ENCODE measurements at regions not wholly inside any gene's neighbourhood (a gene's known extent, or its start where the extent isn't known, plus 50 kb on each side); places are given as distances from the start of the nearest gene placed in this dataset.
"Not testable (repeated sequence)": the region's sequence is repeated elsewhere in the genome, so short reads cannot be mapped to it uniquely, and the experiment has no call there.

DNA sequence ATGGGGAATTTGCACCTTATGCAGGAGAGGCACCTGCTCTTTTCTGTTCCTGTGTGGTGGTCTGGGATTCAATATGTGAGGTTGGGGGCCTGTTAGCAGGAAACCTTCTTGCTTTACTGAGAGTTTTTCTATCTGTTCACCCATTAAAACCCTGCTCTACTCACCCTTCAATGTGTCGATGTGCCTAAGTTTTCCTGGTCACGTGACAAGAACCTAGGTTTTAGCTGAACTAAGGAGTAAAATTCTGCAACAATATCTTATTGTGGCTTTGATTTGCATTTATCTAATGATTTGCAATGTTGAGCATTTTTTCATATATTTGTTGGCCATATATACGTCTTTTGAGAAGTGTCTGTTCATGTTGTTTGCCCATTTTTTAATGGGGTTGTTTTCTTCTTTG is 979.9 kb downstream of the HACE1 start:
- DNase-seq: no peak

DNA sequence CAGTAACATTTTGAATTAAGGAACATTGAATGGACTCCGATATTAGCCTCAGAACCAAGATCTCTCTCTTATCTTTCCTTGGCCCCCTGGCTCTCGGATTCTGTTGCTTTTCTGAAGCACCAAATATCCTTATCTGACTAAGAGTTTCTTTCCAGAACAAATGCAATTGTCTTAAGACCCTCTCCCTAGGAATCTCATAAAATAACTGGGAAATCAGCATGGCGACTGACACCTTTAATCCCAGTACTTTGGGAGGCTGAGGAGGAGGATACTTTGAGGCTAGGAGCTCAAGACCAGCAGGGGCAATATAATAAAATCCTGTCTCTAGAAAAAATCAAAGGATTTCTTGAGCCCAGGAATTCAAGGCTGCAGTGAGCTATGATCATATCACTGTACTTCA is 984.5 kb downstream of the HACE1 start:
- no peak for DNase-seq

DNA sequence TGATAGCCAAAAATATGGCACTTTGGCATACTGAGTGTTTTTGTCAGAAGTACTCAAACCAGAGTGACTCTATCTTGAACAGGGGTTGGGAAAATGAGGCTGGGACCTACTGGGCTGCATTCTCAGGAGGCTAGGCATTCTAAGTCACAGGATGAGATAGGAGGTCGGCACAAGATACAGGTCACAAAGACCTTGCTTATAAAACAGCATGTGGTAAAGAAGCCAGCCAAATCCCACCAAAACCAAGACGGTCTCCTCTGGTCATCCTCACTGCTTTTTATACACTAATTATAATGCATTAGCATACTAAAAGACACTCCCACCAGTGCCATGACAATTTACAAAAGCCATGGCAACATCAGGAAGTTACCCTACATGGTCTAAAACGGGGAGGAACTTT is 985.1 kb downstream of the HACE1 start:
- no peak for DNase-seq

DNA sequence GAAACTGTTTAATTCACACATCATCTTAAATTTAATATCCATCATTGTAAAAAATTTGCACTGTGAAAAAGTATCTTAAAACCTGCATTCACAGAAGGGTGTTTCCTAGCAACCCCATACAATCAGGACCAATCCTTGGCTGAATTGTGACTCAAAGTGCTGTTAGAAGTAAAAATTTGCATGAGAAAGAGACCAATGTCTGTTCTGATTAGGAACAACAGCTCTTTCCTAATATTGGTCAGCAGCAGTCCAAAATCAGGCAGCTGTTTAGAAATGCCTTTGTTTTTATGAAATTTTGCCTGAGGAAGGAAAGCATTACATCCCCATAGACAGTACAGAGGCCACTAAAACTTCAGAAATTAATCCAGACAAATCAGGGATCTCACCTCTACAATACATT is 987.0 kb downstream of the HACE1 start:
- no peak for DNase-seq

DNA sequence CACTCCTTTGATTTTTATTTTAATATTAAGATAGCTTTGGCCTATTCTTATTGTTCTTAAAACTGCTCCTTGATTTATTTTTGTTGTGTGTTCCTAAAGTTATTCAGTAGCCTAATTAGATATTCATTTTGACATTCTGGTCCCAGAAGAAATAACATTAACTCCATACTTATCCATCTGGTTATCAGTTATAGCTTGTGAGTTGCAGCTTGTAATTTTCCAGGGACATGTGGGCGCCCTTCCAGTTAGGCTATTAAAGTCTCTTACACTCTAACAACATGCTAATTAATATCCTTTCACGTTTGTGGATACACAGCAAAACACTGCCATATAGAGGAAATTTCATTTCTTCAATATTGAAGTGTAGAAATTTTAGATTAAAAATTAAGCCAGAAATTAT is 987.5 kb downstream of the HACE1 start:
- DNase-seq: no peak

DNA sequence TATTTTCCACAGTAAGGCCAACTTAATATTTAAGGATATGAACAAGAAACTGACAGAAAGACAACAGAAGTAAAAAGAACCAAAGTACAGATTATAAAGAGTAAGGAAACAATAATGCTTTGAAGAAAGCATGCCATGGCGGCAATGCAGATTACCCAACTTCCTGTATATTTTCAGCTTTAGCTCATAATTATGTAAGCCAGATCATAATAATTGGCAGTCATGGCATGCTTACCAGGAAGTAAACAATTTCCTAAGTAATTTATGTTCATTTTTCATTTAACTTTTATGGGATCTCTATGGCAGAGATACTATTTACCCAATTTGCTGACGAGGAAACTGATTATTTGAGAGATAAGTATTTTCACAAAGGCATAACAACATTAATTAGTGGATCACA is 988.7 kb downstream of the HACE1 start:
- no peak for DNase-seq

DNA sequence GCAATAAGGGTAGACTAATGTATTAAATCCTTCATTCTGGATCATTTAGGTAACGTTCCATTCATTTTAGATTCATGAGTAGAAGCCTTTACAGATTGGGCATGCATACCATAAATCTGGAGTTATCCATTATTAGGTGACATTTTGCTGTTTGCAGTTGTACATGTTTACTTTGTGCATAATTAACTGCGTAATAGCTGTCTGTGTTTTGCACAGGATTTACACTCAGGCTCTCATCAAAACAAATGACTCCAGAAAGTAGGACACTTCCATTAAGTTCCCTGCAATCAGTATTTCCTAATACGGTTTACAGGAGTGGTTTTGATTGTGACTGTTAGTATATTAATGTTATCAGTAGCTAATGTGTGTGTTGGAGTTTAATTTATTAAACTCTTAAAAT is 997.4 kb downstream of the HACE1 start:
- DNase-seq: no peak

DNA sequence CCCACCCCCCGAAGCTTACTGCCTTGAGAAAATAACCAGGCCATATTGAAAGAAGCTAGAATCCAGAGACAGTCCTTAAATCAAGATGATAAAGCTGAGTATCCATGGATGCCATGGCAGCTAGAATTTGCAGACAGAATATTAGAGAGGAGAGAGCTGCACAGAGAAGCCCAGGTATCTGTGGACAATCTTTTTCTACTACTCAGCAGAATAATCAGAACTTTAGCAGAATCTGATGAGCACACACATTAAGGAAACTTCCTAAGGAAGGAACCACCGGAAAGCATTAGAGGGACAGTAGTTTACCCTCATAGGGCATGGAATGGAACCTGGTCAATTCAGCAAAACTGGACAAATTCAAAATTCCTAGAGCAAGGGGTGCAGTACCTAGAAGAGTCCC is 1001.7 kb downstream of the HACE1 start:
- no peak for DNase-seq

DNA sequence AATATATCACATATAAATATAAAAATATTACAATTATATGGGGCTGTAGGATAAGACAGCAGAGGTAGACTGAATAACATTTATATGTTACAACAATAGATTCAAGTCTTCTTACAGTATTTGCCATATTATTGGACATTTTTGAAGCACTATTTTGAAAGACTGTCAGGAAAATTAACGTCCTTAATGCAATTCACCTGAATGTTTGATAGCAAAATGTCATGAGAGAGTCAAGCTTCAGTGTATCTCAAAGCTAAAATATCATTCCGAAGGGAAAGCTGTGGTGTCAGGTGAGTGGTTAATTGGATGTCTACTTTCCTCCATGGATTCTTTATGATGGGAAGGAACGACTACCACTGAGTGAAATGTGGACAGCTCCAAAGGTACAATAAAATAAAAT is 1004.0 kb downstream of the HACE1 start:
- DNase-seq: no peak

DNA sequence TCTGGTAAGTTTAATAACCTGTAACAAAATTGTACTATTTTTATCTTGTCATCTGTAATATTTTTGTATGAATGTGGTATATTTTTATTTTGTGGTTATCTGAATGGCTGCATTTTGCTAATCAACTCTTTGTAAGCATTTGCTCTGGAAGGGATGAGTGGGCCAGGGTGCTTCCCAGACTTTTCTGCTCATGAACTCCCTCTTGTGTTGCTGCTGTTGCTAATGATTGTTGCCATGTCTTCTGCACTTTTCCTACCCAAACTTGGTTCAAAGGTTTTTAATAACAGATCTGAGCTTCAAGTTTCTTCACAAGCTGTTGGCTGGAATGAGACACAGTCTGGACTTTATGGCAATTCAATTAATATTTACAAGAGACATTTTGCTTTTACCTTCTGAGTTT is 1005.7 kb downstream of the HACE1 start:
- DNase-seq: no peak

DNA sequence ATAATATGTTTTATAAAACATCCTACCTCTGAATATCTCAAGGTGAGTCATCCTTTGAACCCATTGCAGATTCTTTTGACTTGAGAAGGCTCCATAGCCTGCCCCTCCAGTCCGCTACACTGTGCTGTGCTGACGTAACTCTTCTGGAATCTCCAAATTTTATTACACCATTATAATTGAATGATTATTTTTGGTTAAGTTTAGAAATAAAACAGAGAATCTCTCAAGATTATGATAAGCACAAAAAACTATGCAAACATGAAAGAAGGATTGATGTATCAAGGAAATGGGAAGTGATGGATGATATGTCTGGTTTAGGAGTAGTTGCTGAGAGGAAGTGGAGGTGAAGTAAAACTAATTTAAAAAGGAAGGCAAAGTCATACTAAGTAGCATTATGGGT is 1021.3 kb downstream of the HACE1 start:
- no peak for DNase-seq

DNA sequence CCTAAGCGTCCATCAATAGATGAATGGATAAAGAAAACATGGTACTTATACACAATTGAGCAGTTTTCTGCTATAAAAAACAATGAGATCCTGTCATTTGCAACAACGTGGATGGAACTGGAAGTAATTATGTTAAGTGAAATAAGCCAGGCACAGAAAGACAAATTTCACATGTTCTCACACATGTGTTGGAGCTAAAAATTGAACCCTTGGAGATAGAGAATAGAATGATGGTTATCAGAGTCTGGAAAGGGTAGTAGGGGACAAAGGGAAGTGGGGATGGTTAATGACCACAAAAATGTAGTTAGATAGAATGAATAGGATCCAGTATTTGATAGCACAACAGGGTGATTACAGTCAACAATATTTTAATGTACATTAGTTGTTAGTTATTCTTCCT is 1033.5 kb downstream of the HACE1 start:
- no peak for DNase-seq

DNA sequence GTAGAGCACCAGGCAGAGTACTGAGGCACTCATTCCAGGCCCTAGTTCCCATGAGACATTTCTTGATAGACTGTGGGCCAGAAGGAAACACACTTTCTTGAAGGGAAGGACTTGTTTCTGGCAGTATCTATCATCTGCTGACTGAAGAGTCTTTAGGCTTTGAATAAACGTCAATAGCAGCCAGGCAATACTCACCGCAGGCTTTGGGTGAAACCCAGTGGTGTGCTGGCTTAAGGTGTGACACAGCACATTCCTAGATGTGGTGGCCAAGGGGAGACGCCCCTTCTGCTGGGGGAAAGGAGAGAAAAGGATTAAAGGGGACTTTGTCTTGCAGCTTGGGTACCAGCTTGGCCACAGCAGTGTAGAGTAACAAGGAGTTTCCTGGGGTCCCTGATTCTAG is 1039.6 kb downstream of the HACE1 start:
- DNase-seq: no peak

DNA sequence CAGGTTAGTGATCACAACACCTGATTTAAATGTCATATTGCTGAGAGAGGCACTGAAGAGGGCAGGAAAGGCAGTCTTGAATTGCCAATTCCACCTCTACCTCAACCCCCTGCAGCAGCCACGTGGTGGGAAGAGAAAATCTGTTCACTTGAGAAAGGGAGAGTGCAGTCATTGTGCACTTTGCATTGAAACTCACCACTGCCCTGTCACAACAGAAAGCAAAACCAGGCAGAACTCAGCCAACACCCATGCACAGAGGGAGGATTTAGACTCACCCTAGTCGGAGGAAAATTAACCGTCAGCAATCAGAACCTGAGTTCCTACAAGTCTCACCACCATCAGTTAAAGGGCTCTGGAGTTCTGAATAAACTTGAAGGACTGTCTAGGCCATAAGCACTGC is 1040.2 kb downstream of the HACE1 start:
- DNase-seq: no peak

DNA sequence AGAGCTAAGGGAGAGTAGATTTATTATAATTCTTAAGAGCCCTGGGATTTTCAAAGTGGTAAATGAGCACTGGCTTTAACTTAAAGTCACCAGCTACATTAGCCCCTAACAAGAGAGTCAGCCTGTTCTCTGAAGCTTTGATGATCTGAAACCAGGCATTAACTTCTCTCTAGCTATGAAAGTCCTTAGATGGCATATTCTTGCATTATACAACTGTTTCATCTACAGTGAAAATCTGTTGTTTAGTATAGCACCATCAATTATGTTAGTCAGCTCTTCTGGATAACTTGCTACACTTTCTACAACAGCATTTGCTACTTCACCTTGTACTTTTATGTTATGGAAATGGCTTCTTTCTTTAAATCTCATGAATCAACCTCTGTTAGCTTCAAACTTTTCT is 1046.7 kb downstream of the HACE1 start:
- DNase-seq: no peak

DNA sequence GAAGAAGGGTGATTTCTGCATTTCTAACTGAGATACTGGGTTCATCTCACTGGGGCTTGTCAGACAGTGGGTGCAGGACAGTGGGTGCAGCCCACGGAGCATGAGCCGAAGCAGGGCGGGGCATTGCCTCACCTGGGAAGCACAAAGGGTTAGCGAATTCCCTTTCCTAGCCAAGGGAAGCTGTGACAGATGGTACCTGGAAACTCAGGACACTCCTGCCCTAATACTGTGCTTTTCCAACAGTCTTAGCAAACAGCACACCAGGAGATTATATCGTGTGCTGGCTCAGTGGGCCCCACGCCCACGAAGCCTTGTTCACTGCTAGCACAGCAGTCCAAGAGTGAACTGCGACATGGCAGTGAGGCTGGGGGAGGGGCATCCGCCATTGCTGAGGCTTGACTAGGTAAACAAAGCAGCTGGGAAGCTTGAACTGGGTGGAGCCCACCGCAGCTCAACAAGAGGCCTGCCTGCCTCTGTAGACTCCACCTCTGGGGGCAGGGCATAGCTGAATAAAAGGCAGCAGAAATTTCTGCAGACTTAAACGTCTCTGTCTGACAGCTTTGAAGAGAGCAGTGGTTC is 1057.7 kb downstream of the HACE1 start:
- not testable (repeated sequence) for DNase-seq

DNA sequence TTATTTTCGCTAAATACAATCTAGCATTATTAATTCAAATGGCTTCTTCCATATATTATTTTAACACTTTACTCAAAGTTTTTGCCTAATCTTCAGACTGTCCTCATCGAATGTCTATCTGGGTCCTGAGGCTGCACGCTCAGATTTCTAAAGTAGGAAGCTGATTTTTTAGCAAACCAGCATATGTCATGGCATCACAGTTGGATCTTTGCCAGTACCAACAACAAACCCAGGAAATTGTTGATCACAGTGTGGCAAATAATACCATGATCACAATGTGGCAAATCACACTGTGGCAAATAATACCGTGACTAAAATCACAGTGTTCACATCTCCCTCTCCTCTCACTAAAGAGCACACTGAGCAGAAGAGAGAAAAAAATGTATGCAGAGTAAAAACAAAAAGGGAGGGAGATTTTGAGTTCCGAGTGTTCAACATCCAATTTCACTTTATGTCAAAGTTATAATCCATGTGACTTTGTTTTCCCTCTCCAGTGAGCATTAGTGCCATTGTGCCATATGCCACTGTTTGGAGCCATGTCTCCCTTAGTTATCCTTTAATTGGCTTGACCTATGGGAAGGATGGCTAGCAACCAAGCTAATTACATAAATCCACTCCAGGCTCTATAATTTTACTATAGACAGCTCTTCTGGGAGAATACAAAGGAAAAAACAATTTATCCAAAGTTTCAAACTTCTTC is 1059.6 kb downstream of the HACE1 start:
- no peak for DNase-seq

DNA sequence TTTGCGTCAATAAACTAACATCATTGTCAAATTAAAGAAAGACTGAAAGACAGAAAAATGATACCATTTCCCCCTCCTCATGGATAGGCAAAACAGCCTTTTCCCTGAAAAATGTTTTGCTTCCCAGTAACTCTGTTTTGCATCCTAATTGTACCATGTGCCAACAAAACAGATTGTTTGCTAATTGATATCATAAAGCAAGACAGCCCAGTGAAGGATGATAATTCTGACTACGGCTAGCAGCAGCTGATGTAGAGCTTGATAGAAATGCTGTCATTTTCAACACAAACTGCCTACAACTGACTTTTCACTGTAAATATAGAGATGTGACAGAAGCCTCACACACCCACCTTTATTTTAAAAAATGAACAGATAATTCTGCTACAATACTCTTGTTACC is 1061.6 kb downstream of the HACE1 start:
- no peak for DNase-seq

DNA sequence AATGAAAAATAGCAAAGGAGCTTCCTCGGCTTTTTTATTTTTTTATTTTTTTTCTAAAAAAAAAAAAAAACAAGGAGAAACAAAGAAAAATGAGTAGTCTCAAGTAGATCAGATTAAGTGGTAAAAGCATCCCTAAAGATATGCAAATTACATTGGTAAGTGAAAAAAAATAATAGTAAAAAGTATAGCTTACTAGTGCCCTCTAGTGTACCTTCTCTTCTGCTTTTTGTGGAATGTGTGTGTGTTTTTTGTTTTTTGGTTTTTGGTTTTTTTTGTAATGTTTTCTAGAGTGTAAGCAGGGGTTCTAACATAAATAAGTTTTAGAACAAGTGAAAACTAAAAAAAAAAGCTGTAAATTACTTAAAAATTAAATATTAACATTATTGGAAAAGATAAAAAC is 1062.0 kb downstream of the HACE1 start:
- DNase-seq: no peak

DNA sequence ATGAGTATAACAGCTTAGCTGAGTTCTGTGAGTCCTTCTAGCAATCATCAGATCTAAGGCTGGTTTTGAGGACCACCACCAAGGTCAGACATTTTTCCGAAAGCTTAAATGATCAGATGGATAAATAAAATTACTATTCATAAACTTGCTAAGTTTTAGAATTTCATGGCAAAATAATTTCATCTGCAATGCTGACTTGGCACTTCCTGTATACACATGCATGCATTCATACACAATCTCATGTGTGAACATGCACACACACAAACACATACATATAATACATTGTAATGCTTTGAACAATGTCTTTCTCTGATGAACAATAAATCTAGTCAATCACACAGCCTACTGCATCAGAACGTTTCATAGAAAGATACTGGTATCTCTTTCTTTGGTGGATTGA is 1068.3 kb downstream of the HACE1 start:
- no peak for DNase-seq

DNA sequence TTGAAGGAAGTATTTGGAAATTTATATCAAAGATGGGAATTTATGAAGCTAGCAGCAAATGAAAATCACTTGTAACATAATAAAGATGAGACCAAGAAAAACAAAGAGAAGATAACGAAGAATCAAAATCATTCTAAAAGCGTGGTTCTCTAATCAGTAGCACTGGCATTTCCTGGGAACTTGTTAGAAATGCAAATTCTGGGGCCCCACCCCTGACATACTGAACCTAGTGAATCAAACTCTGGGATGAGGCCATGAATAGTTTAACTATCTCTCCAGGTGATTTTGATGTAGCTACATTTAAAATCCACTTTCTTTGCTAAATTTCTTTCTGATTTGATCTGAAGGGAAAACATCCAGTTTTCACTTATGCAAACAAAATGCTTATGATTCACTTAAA is 1075.6 kb downstream of the HACE1 start:
- no peak for DNase-seq

DNA sequence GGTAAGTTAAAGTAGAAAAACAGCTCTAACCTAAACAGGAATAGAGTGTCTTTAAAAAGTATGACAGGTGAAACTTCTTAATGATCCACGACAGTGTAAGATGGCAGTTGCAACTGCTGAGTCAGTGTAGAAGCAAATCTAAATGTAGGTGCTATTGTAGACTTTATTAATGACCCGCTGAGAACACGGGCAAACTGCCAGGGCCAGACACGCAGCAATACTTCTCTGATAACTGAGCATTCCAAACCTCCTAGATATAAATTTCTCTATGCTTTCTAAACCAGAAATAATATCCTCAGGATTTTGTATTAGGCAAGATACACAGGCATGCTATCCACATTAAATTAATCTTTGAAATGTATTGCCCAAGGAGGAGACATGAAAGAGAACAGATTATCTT is 1076.4 kb downstream of the HACE1 start:
- no peak for DNase-seq

DNA sequence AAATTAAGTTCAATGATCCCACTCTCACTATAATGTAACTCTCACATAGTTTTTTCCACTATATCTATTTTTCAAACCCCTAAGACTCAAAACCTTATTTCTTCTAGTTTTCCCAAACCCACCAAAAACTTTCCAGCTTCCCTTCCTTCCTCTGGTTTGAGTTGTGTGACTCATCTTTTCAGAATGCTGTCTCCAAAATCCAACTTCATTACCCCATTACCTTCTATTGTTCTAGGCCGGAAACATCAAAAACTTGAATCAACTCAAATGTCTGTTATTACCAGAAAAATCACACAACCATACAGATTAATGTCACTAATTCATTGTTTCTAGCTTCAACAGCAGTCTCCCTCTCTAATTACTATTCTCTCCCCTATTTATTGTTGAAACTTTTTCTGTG is 1090.3 kb downstream of the HACE1 start:
- no peak for DNase-seq

DNA sequence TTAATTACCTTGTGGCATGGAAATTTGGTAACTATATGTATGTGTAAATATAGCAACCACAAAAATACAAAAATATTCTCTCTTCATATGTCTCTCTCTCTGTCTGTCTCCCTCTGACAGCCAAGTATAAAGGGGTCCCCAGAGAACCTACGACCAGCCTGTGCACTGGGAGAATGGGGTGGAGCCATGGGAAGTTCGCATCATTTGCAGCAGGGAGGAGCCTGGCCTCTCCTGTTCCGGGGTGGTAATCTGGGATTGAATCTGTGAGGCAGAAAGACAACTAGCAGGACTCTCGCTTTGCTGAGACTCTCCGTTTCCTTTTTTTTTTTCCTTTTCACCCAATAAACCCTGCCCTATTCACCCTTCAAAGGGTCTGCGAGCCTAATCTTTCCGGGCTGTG is 1109.1 kb downstream of the HACE1 start:
- no peak for DNase-seq

DNA sequence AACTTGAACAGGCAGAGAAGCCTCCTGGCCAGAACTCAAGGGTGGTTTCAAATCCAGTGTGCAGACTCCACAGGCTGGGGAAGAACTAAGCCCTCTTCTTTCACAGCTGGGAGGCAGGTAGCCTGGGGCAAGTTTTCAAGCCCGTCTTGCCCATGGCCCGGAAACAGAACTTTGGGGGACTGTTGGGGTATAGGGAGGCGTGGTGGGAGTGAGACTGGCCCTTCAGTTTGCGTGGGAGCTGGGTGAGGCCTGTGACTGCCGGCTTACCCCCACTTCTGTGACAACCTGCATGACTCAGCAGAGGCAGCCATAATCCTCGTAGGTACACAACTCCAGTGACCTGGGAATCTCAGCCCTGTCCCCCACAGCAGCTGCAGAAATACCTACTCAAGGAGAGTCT is 1125.7 kb downstream of the HACE1 start:
- DNase-seq: no peak
